ENCODE measurements at regions not wholly inside any gene's neighbourhood (a gene's known extent, or its start where the extent isn't known, plus 50 kb on each side); places are given as distances from the start of the nearest gene placed in this dataset.

GRCh38 chr3:46112296-46112695 is 85.0 kb upstream of the XCR1 start:
- Histone ChIP-seq H3K18ac (ENCODE audit: low read depth, low read length) (no peak overlapping the region), H4K20me1 (ENCODE audit: insufficient read depth, low read length) (no peaks in the 10 kb centered on the region), H3K14ac (replicated peaks; ENCODE audit: low read depth, low read length) (no peak overlapping the region), H4K91ac (ENCODE audit: insufficient read depth, low read depth, low read length) (no peak overlapping the region), H2BK5ac (ENCODE audit: low read depth, low read length, poor library complexity, severe bottlenecking) (no peak overlapping the region), H3K9me1 (ENCODE audit: insufficient read depth, low read length) (no peaks in the 10 kb centered on the region; the same call in 1 of the 2 replicates), H2BK20ac (ENCODE audit: low read depth, low read length) (no peak overlapping the region), H3K9me3 (ENCODE audit: control insufficient read depth, insufficient read depth, low read length) (peaks cover 9% of the 10 kb centered on the region), H4K5ac (ENCODE audit: low read depth, low read length) (no peak overlapping the region), H3K56ac (ENCODE audit: extremely low read depth, insufficient read depth, low read length) (no peak overlapping the region), H2AK5ac (ENCODE audit: low read depth, low read length) (0 out of 2 replicates have a peak overlapping the region, but pooled peaks have one; percentile 14), H3K9ac (ENCODE audit: low read depth, low read length) (no peak overlapping the region), H4K8ac (ENCODE audit: low read depth in 2 of 2, low read length in 2 of 2) (no peak overlapping the region), H2AFZ (replicated peaks; ENCODE audit: low read length, poor library complexity) (no peak overlapping the region), H3K23ac (ENCODE audit: low read depth, low read length) (no peak overlapping the region), H2BK15ac (ENCODE audit: low read depth, low read length) (0 out of 3 replicates have a peak overlapping the region, but pooled peaks have one; percentile 6), H3K4ac (ENCODE audit: low read depth, low read length) (no peak overlapping the region), H2BK120ac (ENCODE audit: low read depth, low read length) (no peak overlapping the region), H3K4me1 (ENCODE audit: control insufficient read depth, insufficient read depth, low read length) (peaks cover 4% of the 10 kb centered on the region), H3K79me1 (ENCODE audit: low read depth in 1 of 2, low read length in 2 of 2) (no peaks in the 10 kb centered on the region), H3K36me3 (ENCODE audit: control insufficient read depth, insufficient read depth, low read length) (no peaks in the 10 kb centered on the region), H3K27me3 (ENCODE audit: control insufficient read depth, insufficient read depth, low read length) (peaks cover 2% of the 10 kb centered on the region; the same call in 1 of the 2 replicates), H3K4me2 (ENCODE audit: low read depth, low read length) (no peak overlapping the region), H3K4me3 (ENCODE audit: insufficient read depth, low read depth, low read length) (no peak overlapping the region), H3K27ac (ENCODE audit: insufficient read depth, low read length) (no peak overlapping the region), H2AK9ac (replicated peaks; ENCODE audit: low read depth, low read length, poor library complexity) (no peak overlapping the region)
- no TSS peak for BruUV-seq (replicated peaks)
- ATAC-seq (ENCODE audit: low read depth), result no peak
- 33% methylated on average over 1 of the region's 3 CpGs; no CpG with 5 or more reads in 1 of the 2 experiments for WGBS, 2 experiments (ENCODE audit: extremely low coverage in 2 of 2, insufficient read length in 1 of 2)
- dilution Hi-C loops (cut with HindIII; ENCODE audit: low sequenced_read_pairs, unreplicated experiment) (no loop called here), intact Hi-C loops (cut with micrococcal nuclease) (no loop called here), in situ Hi-C loops (cut with MboI; ENCODE audit: low sequenced_read_pairs) (no loop called here)
- ChIA-PET CTCF (no interaction called here), POLR2A (ENCODE audit: unreplicated experiment) (no interaction called here)
- TF ChIP-seq CTCF (conservative IDR thresholded peaks at IDR 0.05; ENCODE audit: low read depth, low read length) (no peak), MXI1 (IDR thresholded peaks at IDR 0.05; ENCODE audit: borderline replicate concordance, low read depth, low read length) (no peak), MAFK (IDR thresholded peaks at IDR 0.05; ENCODE audit: low read depth, low read length) (no peak), CEBPB (IDR thresholded peaks at IDR 0.05; ENCODE audit: low read depth, low read length) (no peak), RAD21 (IDR thresholded peaks at IDR 0.05; ENCODE audit: low read length) (no peak), CHD1 (IDR thresholded peaks at IDR 0.05; ENCODE audit: low read depth, low read length) (no peak), POLR2A (IDR thresholded peaks at IDR 0.05; ENCODE audit: low read depth, low read length) (no peak), RCOR1 (IDR thresholded peaks at IDR 0.05; ENCODE audit: insufficient replicate concordance, low read length) (no peak), SMC3 (IDR thresholded peaks at IDR 0.05; ENCODE audit: low read depth, low read length) (no peak), RFX5 (IDR thresholded peaks at IDR 0.05; ENCODE audit: low read depth, low read length) (no peak), NFE2L2 (IDR thresholded peaks at IDR 0.05; ENCODE audit: low read depth, low read length) (no peak)
- TF ChIP-seq, protein P1, sequence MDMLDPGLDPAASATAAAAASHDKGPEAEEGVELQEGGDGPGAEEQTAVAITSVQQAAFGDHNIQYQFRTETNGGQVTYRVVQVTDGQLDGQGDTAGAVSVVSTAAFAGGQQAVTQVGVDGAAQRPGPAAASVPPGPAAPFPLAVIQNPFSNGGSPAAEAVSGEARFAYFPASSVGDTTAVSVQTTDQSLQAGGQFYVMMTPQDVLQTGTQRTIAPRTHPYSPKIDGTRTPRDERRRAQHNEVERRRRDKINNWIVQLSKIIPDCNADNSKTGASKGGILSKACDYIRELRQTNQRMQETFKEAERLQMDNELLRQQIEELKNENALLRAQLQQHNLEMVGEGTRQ (IDR thresholded peaks at IDR 0.05; ENCODE audit: low read depth, low read length), result no peak
- TF ChIP-seq, protein P2, sequence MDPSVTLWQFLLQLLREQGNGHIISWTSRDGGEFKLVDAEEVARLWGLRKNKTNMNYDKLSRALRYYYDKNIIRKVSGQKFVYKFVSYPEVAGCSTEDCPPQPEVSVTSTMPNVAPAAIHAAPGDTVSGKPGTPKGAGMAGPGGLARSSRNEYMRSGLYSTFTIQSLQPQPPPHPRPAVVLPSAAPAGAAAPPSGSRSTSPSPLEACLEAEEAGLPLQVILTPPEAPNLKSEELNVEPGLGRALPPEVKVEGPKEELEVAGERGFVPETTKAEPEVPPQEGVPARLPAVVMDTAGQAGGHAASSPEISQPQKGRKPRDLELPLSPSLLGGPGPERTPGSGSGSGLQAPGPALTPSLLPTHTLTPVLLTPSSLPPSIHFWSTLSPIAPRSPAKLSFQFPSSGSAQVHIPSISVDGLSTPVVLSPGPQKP (IDR thresholded peaks at IDR 0.05; ENCODE audit: borderline replicate concordance, low read depth, low read length), result no peak
- no peak for DNase-seq

Measured in IMR-90 (cell line).